HG03521 (cell line): ENCODE measurements at regions not wholly inside any gene's neighbourhood (a gene's known extent, or its start where the extent isn't known, plus 50 kb on each side); places are given as distances from the start of the nearest gene placed in this dataset.

Experiments
- ATAC-seq: cut with Tn5 transposase; IDR thresholded peaks from one replicate; pipeline ENCODE4 v1.9.1; 2021; ENCODE audit warnings: mild to moderate bottlenecking, moderate library complexity; ENCODE audit not compliant: unreplicated experiment

DNA sequence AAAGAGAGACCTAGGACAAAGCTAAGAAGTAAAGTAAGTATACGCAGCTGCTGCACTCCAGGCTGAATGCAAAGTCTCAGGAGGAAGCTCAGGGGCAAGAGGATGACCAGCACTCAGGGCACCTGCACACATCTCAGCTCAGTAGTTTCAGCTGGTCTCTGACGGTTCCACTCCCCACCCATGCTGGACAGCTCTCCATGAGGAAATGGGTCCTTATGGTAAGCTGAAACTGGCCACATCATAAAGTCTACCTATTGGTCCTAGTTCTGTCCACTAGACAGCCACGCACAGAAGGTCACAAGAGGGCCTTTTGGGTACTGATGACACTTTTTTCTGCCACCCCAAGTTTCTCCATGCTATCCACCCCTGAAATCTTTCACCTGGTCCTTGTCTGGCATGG is 215.3 kb downstream of the TTC32 start:
- no peak for ATAC-seq

DNA sequence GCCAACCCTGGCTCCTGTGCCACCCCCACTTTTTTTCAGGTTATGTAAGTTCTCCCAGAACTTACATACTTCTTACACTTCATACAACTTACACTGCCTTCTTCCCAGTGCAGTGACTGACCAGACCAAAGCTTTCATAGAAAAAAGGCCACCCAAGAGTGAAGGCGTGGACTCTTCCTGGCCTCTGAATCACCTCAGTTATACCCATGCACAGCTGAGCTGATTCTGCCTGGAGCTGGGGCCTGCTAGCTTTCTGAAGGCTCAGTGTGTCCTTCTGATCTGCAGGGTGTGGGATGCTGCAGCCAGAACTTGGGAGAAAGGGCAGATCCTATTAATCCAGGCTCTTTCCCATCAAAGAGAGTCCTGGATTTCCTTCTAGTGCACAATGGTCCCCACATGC is 216.1 kb downstream of the TTC32 start:
- no peak for ATAC-seq

DNA sequence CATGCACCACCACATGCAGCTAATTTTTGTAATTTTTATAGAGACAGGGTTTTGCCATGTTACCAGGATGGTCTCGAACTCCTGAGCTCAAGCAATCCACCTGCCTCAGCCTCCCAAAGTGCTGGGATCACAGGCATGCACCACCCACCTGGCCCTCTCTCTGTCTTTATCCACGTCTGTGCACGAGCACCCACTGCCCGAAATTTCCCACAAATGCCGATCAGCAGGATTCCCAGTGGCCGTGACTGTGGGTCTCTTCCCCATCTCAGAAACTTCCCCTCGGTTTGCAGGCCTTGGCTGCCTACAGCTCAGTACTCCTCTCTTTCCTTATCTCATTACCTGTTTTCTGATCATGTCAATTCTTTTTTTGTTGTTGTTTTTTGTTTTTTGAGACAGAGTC is 217.3 kb downstream of the TTC32 start:
- ATAC-seq = no peak

DNA sequence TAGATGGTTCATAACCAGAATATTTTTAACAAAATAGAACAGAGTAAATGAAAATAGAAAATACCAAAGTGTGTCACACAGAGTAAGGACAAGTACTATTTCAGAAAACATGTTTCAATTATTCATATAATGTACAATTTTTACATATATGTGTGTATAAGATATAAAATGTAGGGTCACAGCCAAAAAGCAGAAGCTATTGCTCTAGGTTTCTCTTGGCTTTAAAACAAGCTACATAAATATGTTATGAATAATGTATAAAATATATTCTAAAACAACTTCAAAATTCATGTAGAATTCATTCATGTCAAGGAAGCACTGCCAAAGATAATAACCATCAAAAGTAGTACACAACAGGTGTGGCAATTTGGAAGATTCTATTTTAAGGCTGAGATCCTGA is 218.2 kb downstream of the TTC32 start:
- ATAC-seq = no peak

DNA sequence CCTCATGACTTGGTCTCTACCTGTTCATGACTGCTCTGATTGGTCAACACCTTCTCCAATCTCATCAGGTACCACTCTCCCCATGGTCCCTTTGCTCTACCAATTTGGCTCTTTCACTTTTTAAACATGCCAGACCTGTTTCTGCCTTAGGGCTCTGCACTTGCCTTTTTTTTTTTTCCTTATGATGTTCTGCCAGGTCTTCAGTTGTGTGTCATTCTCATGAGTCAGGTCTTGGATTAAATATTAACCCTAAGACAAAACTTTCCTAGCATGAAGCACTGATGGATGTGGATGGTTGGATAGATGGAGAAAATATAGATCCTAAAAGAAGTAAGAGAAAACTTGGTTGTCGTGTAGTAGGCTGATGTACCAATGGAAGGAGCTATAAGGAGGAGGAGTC is 219.3 kb downstream of the TTC32 start:
- ATAC-seq = no peak

DNA sequence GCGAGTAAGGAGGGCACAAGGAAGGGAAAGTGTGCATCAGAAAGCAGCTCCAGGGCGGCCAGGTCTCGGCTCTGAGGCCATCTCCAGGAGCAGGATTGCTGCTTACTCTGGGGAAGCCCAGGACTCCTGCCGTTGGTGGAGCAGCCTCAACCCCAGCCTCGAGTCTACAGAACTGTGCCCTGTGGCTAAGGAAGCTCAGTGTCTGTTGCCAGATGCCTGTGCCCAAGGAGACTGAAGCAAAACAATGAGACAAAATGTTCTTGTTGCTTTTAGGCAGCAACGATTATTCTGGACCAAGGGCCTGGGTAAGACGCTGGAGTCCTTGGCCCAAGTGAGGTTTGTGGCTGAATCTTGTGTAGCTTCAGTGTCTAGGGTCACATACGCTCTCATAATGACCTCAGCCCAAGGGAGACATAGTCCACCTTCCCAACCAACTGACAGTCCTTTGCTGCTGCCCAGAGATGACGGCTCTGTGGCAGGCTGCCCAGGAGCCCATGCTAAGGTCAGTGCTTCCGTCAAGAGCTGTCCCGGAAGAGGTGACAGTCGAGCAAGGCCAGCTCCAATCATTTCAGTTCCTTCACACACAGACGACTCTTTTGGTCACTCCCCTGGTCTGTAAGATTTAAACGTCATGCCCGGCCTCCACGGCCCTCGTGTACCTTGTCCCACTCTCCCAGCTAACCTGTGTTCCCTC is 223.8 kb downstream of the TTC32 start:
- ATAC-seq = no peak

DNA sequence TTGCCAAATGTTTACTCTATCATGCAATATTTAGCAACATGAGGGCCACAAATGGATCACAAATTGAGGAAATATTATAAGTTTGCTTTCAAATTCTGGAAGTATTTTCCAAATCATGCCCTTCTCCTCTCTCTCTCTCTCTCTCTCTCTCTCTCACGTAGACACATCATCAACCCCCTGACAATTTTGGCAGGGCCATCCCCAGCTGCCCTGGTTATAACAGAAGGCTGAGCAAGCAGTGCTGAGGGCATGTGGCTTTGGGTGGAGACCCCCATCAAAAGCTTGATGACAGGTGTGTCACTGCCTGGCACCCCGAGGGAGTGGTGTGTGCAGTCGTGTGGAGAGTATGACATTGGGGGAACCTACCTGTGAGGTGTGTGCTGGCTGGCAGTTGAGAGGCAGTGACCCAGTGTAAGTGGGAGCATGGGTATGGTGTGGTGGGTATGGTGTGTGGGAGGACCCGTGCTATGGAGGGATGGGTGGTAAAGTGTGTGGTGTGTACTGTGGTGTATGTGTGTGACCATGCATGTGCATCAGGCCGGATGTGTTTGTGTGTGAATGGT is 224.5 kb downstream of the TTC32 start:
- ATAC-seq = no peak

DNA sequence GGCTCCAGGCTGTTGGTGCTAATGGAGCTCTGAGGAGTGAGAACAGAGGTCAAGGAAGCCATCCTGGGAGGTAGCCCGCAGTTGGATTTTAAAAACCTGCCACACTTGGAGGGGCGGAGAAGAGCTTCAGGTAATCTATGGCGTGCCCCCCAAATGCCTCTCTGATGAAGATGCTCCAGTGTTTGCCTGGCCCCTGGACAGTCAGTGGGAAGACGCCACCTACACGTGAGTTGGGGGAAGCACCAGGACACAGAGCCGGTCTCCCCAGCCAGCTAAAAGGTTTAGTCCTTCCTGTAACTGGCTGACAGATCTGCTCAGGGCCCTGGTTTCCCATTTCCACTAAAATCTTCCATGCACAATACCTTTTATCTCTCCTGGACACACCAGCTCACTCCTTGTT is 225.0 kb downstream of the TTC32 start:
- ATAC-seq = no peak

DNA sequence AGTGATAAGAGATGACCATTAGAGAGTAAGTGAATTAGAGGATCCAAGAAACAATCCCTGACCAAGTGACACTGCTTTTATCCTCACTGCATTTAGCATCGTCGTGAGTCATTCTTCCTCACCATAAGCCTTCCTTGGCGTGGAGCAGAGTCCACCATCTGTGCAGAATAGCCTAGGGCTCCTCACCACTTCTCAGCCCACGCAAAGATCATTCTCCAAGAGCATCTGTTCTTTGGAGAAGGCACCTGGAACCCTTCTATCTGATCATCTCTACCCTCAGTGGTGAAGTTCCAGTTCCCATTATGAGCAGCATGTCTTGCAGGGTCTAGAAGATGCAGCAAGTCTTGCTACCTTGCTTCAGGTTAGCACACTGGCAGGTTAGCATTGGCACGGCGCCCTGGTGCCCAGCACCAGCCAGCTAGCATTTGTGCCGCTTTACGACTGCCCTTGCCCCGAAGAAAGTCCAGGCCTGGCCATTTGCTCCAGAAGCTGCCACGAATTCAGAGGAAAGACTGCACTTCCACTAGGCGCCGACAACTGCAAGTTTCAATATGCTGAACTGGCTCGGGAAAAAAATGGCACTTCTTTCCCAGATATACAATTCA is 225.8 kb downstream of the TTC32 start:
- ATAC-seq = no peak

DNA sequence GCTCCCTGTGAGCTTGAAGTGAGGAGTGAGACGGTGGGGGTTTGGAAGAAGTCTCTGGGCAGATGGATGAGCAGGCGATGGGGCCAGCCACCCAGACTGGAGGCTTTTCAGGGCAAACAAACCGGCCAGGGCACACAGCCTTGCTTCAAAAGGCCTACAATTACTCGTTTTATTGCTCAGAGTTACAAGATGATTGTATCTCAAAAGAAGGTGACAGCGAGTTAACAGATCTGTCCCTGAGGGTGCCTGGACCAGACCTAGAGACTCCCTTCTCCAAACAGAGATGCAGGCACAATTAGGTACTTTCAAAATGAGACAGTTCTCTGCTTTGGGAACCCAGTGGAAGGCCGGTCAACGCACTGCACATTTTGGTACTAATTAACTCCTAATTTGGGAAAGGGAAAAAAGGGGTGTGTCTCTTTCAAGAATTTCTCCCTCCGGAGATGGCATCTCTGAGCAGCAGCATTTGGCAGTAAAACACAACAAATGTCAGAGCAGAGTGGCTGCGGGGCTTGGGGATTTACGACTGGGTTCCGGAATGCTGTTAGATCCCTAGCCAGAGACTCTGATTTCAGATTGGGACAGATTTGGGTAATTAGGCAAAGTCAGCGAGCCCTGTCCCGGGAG is 226.7 kb downstream of the TTC32 start:
- no peak for ATAC-seq

DNA sequence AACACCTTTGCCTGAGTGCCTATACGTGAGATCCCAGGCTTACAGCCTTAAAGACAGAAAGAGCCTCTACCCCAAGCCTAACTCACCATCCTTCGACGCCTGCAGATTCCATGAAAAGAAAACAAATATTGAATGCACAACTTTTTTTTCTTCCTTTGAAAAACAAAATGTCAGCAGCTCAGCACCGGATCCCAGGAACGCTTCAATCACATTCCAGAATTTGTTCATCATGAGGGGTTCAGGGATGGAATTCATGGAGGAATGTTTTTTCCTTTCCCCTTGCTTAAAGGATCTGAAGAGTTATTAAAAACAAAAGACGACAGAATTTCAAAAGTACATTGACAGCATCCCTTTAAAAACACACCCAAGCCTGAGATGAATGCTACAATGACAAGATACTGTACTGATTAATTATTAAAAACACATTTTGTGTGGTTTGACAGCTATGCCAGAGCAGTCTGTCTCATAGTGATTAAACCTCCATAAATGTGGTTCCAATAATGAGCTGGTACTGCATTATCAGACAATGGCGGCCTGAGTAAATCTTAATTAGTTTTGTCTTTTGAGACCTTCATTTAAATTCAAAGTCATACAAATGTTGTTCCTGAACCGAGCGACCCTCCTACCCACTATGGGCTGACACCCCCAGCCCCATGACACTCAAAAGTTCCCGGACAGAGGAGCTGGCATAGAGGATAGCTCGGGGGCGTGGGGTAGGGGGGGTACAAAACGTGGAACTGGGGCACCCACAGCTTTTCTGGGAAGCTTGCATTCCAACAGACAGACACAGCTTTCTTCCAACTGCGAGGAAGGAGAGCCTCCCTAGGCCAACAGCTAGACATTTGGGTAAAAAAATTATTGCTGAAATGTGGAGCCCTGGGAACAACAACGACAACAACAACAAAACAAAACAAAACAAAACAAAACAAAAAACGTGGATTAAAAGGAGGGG is 227.5 kb downstream of the TTC32 start:
- ATAC-seq = no peak

DNA sequence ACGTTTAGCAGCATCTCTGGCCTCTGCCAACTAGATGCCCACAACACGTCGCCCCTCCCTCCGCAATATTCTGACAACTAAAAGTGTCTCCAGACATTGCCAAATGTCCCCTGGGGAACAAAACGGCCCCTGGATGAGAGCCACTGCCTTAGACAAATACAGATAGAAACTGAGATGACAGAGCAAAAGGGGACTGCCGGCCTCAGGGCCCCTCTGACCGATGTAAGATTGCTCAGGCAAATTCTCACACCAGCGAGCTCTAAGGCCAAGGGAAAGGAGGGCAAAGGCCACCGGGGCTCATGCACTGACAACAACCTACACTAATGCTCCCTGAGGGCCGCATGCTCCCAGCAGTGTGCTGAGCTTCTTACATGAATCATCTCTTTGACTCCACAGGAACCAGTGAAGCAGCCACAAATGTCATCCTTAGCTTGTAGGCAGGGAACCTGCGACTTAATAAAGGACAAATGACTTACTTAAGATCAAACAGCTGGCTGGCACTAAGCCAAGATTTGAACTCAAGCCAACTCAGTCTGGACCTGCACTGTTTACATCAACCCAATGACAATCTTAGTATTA is 228.5 kb downstream of the TTC32 start:
- no peak for ATAC-seq

DNA sequence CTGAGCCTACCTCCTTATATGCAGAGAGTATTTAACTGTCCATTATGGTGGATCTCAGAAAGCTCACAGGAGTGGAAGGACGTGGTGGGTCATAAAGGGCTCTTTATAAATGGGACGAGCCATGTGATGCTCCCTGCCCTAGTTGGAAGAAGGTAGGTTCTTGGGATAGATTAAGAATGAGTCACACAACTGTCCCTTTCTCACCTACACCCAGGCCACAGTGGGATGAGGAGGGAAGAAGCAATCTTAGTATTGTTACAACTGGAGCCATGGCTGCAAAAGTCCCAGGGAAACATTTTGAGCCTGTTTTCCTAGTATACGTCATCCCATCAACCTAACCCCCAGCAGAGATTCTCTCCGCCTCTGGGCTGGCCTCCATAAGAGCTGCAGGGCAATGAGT is 229.9 kb downstream of the TTC32 start:
- ATAC-seq = no peak

DNA sequence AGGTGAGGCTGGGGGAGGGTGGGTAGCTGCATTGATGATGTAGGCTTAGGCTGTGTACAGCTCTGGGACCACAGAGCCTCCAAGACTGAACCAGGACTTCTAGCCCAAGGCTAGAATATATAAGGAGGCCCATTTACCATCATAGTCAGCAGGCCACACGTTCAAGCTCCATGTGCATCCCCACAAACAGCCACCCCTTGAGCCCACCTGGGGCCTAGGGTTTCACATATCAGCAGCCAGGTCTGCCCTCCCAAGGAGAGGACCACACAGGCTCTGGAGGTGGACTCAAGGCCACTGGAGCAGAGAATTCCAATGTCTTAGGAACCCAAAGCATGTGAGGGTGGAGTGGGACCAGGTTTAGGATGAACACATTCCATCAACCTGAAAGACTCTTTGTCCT is 230.5 kb downstream of the TTC32 start:
- ATAC-seq = no peak

DNA sequence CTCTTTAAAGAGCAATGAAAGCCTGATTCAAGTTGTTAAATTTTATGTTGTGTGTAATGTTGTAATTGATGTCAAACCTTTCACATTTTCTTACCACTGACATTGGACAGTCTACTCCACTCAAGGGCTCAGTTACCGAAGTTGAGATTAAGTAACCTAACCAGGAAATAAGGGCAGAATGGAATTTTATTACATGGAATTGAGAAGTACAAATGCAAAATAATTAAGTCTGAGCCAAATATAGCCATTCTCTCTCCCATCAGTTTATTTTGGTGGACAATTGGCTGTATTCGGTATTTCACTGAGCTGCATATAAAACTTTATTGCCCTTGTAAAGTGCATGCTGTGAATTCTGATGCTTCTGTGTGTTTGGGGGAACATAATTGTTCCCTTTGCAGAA is 231.5 kb downstream of the TTC32 start:
- no peak for ATAC-seq

DNA sequence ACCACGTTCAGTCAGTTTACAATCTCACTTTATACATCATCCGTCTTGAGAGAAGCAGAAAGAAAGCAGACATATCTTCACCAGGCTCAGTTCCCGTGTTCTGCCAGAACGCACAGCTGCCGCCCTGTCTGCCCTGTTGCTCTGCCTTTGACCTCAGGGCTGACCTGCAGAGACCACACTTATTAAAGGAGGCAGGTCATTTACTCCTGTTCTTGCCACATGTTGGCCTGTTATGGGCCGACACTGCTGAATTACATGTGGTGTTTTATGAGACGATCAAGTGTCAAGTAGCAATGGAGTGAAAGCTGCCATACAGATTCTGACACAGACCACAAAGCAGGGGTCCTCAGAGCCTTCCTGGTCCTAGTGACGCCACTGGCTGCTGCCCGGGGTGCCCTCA is 232.2 kb downstream of the TTC32 start:
- no peak for ATAC-seq

DNA sequence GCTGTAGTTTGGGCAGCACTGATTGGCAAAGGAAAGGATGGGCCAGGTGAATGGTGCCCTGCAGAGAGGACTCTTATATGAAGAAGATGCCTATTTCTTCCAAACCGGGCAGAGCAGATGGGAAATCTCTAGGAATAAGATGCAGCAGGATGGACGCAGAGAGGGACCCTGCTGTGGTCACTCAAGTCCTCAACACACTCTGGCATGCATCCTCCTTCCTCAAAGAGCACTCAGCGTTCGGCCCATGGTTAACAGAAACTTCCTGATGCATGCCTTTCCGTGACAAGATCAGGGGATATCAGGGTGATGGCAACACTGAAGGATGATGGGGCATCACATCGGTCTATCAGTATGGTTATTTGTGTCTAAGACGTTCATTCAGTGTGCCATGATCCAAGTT is 232.7 kb downstream of the TTC32 start:
- no peak for ATAC-seq

DNA sequence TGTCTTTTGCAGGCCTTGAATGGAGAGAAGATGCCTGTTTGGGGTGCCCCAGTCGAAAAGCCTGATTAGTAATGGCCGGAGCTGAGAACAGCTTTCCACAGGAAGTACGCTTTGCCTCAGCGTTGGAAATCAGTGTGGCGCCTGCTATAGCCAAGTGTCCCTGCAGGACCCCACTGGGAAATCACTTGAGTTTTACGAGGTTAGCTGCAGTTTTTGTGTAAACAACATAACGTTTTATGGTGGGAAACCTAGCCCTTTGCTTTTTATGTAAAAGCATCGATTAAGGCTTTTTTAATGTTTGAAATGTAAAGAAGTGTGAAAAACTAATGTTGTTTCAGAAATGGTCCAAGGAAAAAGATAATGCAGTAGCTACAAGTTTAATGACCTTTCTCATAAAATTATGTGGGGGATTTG is 234.2 kb downstream of the TTC32 start:
- no peak for ATAC-seq

DNA sequence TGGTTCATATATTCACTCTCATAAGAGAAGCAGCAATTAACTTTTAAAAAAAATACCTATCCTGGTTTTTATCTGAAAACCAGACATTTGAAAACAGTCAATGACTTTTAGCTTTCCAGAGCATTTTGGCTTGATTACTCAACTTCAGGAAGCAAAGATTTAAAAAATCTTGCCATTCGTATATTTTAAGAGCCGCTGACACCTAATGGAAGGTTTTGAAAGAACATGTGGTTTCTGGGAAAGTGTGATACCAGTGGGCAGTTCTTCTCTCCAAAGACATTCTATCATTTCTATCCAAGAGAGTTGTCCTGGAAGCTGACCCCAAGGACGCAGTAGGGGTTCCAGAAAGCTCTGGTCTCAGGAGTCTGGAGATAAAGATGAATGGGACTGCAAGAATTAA is 234.7 kb downstream of the TTC32 start:
- ATAC-seq = no peak

DNA sequence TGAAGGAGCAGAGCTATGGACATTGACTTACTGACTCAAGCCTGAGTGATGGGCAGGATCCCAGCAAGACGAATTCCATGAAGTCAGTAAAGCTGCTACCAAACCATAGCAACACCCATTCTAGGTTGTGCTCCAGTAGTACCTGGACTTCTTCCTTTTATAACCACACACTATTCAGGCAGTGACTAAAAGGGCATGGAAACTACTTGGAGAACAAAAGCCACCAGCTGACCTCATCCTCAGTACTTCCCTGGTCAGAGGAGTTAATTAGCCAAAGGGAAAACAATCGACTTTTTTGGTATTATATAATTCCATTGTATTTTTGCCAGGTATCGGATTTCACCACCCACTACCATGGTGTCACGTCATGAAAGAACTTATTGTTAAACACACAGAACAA is 237.1 kb downstream of the TTC32 start:
- ATAC-seq = no peak
